ENCODE measurements at regions not wholly inside any gene's neighbourhood (a gene's known extent, or its start where the extent isn't known, plus 50 kb on each side); places are given as distances from the start of the nearest gene placed in this dataset.

DNA sequence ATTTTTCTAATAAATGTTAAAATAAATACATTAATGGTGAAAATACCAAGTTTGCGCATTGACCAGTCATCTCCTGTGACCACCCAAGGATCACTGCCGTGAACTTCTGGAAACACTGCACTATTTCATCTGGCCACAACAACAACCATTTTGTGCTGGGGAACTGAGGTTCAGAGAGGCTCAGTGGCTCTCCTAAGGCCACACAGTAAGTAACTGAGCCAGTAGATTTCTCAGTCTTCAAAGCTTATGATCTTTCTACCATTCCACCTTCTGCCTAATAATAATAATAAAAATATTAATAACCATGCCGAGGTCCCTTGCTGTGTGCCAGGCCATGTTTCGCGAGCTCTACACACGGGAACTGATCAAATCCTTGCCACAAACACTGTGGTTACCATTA, 182.0 kb downstream of the IRF8 start:
- no peak for TF ChIP-seq EZH2 (IDR thresholded peaks at IDR 0.05; ENCODE audit: low read length)
- TF ChIP-seq, protein P1, sequence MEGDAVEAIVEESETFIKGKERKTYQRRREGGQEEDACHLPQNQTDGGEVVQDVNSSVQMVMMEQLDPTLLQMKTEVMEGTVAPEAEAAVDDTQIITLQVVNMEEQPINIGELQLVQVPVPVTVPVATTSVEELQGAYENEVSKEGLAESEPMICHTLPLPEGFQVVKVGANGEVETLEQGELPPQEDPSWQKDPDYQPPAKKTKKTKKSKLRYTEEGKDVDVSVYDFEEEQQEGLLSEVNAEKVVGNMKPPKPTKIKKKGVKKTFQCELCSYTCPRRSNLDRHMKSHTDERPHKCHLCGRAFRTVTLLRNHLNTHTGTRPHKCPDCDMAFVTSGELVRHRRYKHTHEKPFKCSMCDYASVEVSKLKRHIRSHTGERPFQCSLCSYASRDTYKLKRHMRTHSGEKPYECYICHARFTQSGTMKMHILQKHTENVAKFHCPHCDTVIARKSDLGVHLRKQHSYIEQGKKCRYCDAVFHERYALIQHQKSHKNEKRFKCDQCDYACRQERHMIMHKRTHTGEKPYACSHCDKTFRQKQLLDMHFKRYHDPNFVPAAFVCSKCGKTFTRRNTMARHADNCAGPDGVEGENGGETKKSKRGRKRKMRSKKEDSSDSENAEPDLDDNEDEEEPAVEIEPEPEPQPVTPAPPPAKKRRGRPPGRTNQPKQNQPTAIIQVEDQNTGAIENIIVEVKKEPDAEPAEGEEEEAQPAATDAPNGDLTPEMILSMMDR (optimal IDR thresholded peaks at IDR 0.05 in 1 of 3, IDR thresholded peaks at IDR 0.05 in 1 of 3, conservative IDR thresholded peaks at IDR 0.05 in 1 of 3; ENCODE audit: extremely low read depth in 1 of 3, insufficient read depth in 2 of 3, low read length in 3 of 3) = no peak
- no peaks in the 10 kb centered on the region for H3K9me1 ChIP-seq (ENCODE audit: control insufficient read depth, extremely low read depth, insufficient read depth, low read length)
- H3K9ac ChIP-seq (ENCODE audit: control insufficient read depth, extremely low read depth, insufficient read depth, low read length) = no peak overlapping the region
- H3K27me3 ChIP-seq (ENCODE audit: control insufficient read depth, extremely low read depth, insufficient read depth, low read length) = no peaks in the 10 kb centered on the region
- H3K4me2 ChIP-seq (ENCODE audit: control insufficient read depth, extremely low read depth, insufficient read depth, low read depth, low read length) = no peak overlapping the region
- no peaks in the 10 kb centered on the region for H3K79me2 ChIP-seq (ENCODE audit: control insufficient read depth, insufficient read depth, low read length)
- FAIRE-seq (no peak), DNase-seq (ENCODE audit: low read depth, low spot score) (no peak)
- dilution Hi-C loops (cut with MboI; ENCODE audit: extremely low pct_ligation_motif_present, low sequenced_read_pairs) = no loop called here
- no peak overlapping the region for H3K27ac ChIP-seq (ENCODE audit: control insufficient read depth, insufficient read depth, low read length)
- no peaks in the 10 kb centered on the region for H4K20me1 ChIP-seq (ENCODE audit: control insufficient read depth, extremely low read depth, insufficient read depth, low read length)
- no peaks in the 10 kb centered on the region for H3K9me3 ChIP-seq (ENCODE audit: control insufficient read depth, low read depth, low read length)
- no peaks in the 10 kb centered on the region for H3K4me1 ChIP-seq (ENCODE audit: control insufficient read depth, extremely low read depth, insufficient read depth, low read length)
- H3K4me3 ChIP-seq (ENCODE audit: control insufficient read depth in 2 of 3, extremely low read depth in 1 of 3, insufficient read depth in 2 of 3, low read depth in 1 of 3, low read length in 3 of 3) = no peak overlapping the region
- H2AFZ ChIP-seq (ENCODE audit: control insufficient read depth, low read length) = no peak overlapping the region
- H3K36me3 ChIP-seq (ENCODE audit: control insufficient read depth in 2 of 2, extremely low read depth in 1 of 2, insufficient read depth in 2 of 2, low read length in 2 of 2) = no peaks in the 10 kb centered on the region

DNA sequence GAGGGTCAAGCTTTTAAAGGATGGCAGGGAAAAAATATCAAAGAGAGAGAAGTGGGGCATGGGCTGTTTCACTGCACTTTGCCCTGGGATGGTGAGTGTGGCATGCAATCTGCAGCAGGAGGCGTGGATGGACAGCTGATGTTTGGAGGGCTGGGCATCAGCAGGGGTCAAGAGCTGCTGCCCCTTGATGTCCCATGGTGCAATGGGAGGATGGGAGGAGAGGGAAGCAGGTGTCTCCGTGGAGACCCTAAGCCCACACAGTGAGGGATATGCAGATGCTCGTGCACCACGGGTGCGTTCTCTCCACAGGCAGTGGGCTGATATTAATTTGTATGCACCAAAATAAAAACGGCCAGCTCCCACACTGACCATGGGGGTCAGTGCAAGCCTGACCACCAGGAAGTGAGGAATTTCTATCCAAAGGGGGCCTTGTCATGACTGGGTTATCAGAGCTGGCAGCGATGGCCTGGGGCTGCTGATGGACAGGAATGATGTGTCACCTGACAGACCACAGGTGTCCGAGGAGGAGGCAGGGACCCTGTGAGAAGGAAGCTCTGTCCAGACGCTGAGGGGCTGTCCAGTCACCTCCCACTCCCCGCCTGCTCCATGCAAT, 183.6 kb downstream of the IRF8 start:
- H3K9me3 ChIP-seq (ENCODE audit: control insufficient read depth, low read depth, low read length) = no peaks in the 10 kb centered on the region
- no peak for DNase-seq (ENCODE audit: low read depth, low spot score)
- H3K79me2 ChIP-seq (ENCODE audit: control insufficient read depth, insufficient read depth, low read length) = no peaks in the 10 kb centered on the region
- H3K27ac ChIP-seq (ENCODE audit: control insufficient read depth, insufficient read depth, low read length) = no peak overlapping the region
- H3K4me3 ChIP-seq (ENCODE audit: control insufficient read depth in 2 of 3, extremely low read depth in 1 of 3, insufficient read depth in 2 of 3, low read depth in 1 of 3, low read length in 3 of 3) = no peak overlapping the region
- H3K9me1 ChIP-seq (ENCODE audit: control insufficient read depth, extremely low read depth, insufficient read depth, low read length) = no peaks in the 10 kb centered on the region
- no peaks in the 10 kb centered on the region for H4K20me1 ChIP-seq (ENCODE audit: control insufficient read depth, extremely low read depth, insufficient read depth, low read length)
- no peaks in the 10 kb centered on the region for H3K4me1 ChIP-seq (ENCODE audit: control insufficient read depth, extremely low read depth, insufficient read depth, low read length)
- H3K36me3 ChIP-seq (ENCODE audit: control insufficient read depth in 2 of 2, extremely low read depth in 1 of 2, insufficient read depth in 2 of 2, low read length in 2 of 2) = no peaks in the 10 kb centered on the region
- no peak for TF ChIP-seq EZH2 (IDR thresholded peaks at IDR 0.05; ENCODE audit: low read length)
- TF ChIP-seq, protein P1 (optimal IDR thresholded peaks at IDR 0.05 in 1 of 3, IDR thresholded peaks at IDR 0.05 in 1 of 3, conservative IDR thresholded peaks at IDR 0.05 in 1 of 3; ENCODE audit: extremely low read depth in 1 of 3, insufficient read depth in 2 of 3, low read length in 3 of 3) = no peak
- no peak overlapping the region for H3K9ac ChIP-seq (ENCODE audit: control insufficient read depth, extremely low read depth, insufficient read depth, low read length)
- dilution Hi-C loops (cut with MboI; ENCODE audit: extremely low pct_ligation_motif_present, low sequenced_read_pairs) = no loop called here
- no peak overlapping the region for H3K4me2 ChIP-seq (ENCODE audit: control insufficient read depth, extremely low read depth, insufficient read depth, low read depth, low read length)
- no peak for FAIRE-seq
- H3K27me3 ChIP-seq (ENCODE audit: control insufficient read depth, extremely low read depth, insufficient read depth, low read length) = no peaks in the 10 kb centered on the region
- H2AFZ ChIP-seq (ENCODE audit: control insufficient read depth, low read length) = no peak overlapping the region

Data from keratinocyte (primary cell).